Retina (tissue), 1 donor: ENCODE measurements at regions not wholly inside any gene's neighbourhood (a gene's known extent, or its start where the extent isn't known, plus 50 kb on each side); places are given as distances from the start of the nearest gene placed in this dataset.
A peak's percentile ranks its signal among the peaks of the same experiment; 100 is the strongest.

Source experiments
- DNase-seq: peaks from one replicate; pipeline ENCODE4 v3.0.0-alpha.2; 2016

DNA sequence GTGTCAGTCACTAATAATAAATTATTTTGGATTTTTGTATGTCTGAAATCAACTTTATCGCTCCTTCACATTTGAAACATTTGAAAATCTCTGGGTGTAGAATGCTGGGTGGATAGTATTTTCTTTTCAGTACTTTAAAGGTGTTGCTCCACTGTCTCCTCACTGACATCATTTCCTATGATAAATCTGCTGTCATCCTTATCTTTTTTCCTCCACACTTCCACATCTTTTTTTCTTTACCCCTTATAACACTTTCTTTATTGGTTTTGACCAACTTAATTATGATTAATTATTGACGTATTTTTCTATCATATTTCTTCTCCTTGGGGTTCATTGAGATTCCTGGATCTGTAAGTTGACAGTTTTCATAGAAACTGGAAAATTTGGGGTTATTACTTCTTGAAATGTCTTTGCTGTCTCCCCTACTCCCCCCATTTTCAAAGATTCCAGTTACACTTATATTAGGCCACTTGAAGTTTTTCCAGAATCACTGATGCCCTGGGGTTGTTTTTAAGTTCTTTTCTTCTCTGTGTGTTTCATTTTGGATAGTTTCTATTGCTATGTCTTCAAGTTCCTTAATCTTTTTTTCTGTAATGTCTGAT is 177.5 kb upstream of the DIO3 start:
- no peak for DNase-seq

DNA sequence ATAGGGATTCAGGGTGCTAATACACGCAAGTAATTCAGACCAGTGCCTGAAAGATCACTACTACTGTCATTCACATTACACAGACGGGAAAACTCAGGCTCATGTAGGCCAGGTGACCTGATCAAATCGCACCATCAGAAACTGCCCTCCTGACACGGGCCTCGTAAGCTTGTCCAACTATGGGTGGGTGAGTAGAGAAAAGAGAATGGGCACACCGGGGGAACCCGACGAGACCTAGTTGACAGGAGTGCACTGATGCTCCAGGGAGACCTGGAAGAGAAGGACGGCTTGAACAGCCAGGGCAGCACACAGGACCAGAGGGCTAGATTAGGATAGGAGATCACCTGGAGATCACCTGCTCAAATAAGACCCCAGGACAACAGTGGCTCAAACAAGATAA is 166.9 kb upstream of the DIO3 start:
- DNase-seq, result no peak

DNA sequence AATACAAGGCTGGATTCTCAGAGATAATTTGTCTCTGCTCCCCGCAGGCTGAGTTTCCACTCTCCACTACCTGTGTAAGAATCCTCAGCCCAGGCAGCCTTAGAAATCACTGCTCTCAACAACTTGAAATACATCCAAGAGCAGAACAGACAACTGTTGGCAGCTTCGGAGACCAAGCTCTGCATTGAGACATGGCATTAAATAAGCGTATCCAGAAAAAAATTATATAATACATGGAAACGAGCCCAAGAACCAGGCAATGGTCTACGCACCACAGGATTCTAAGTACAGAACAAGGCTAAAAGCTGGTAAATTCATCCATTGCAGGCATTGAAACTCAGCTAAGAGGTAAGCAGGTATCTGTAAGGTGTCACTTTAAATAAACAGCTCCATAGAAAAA is 165.5 kb upstream of the DIO3 start:
- no peak for DNase-seq

GRCh38 chr14:101397206-101397605 is 164.1 kb upstream of the DIO3 start:
- no peak for DNase-seq

GRCh38 chr14:101398011-101398410 is 163.3 kb upstream of the DIO3 start:
- no peak for DNase-seq

DNA sequence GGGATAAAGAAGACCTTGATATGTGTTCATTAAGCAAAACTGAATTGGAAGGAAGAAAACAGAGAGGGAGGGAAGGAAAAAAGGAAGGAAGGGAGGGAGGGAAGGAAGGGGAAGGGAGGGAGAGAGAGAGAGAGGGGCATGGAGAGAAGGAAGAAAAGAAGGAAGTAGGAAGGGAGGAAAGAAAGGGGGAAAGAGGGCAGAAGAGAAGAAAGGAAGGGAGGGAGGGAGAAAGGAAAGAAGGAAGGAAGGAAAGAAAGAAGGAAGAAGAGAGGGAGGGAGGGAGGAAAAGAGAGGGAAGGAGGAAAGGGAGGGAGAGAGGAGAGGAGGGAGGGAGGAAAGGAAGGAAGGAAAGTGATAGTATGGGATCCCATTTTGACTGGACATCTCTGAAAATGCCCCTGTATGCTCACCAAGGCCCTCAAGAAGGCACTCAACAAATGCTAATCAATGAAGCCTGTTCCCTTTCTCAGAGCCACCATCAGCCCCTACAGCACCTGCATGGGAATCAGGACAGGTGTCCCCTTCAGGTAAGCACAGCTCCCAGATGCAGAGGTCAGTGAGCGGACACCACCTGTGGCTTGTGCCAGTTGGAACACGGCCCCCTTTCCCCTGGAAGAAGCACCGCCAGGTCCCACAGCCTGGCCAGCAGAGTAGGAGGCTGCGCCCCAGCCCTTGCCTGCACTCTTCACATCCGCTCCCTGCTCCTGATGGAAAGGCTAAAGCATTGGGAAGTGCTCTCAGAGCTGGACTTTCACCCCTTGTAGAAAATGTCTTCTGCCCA is 161.4 kb upstream of the DIO3 start:
- no peak for DNase-seq

DNA sequence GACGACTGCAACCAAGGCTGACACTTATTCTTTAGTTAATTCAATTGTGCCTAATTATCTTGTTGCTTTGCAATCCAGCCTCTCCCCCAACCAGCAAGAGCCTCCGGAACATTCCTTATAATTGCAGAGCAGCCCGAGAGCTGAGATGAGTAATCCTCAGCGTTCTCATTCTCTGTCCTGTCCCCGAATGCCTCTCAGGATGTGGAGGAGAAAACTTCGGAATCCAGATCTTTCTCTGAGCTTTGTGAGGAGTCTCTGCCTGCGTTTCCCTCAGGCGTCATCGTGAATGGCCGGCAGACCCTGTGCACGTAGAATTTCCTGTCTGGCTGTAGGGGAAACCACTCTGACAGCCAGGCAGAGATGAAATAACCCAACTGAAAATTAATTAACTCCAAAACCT is 160.5 kb upstream of the DIO3 start:
- peak; percentile 41 for DNase-seq

GRCh38 chr14:101402936-101403660 is 158.2 kb upstream of the DIO3 start:
- no peak for DNase-seq

DNA sequence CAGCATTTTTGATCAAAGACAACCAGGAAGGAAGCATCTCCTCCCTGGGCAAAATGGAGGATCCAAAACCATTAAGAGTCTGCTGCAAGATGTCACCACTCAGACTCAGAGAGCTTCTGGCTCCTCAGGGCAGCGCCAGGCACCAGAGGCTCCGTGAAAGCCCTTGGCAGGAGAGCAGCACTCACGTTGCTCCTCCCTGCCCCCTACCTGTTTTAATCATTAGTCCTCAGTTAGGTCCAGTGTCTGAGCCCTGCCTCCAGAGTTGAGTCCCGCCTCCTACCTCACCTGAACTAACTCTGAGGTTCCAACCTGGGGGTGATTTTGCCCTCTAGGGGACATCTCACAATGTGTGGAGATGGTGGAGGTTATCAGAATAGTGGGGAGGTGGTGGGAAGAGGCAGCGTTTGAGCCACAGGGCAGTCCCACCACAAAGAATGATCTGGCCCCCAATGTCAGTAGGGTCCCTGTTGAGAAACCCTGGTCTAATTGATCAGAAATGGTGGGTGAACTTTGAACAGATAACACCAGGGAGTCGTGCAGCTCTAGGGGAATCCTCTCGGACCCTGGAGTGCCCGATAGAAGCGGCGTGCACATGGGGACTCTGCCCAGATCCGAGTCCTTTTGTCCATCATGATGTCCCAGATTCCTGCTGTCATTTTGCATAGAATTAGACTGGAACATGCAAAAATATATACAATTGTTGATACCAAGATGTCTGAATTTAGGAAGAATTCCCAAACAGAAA is 156.7 kb upstream of the DIO3 start:
- DNase-seq, result no peak

GRCh38 chr14:101405171-101405883 is 156.0 kb upstream of the DIO3 start:
- no peak for DNase-seq

- no peak for DNase-seq
Observed at GRCh38 chr14:101406921-101407320, 154.4 kb upstream of the DIO3 start.

GRCh38 chr14:101407328-101407727 is 154.0 kb upstream of the DIO3 start:
- no peak for DNase-seq

DNA sequence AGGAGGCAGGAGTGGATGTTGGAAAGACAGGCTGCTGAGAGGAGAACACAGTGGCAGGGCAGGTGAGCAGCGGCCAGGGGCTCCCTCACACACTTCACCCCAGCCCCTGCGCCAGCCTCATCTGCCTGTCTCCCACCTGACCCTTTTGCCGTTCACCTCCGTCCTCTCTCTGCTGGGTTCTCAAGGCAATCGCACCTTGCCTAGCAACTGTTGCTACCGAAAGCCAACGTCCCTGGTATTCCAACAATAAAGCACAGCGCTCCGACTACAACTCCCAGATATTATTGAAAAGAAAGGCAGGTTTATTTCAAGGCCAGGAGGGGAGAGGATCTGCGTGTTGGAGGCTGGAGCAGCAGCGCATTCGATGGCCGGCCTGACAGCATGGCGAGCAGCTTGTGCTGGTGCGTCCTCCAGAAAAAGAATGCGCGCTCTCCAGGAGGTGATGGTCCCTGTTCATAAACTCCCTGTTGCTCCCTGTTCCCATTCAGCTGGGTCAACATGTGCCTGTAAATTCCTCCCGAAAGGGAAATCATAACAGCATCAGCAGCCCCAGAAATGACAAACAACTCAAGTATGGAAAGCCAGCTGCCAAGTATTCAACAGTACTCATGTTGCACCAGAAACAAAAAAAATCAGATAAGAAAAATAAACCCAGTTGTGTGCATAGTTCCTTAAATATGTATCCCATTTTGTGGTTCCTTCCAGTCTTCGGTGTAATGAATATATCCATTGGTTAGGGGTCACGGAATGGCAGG is 153.0 kb upstream of the DIO3 start:
- DNase-seq, result no peak

- DNase-seq, result no peak
Observed at GRCh38 chr14:101409006-101409543, 152.2 kb upstream of the DIO3 start.

GRCh38 chr14:101410126-101410525 is 151.2 kb upstream of the DIO3 start:
- DNase-seq, result peak; percentile 37

DNA sequence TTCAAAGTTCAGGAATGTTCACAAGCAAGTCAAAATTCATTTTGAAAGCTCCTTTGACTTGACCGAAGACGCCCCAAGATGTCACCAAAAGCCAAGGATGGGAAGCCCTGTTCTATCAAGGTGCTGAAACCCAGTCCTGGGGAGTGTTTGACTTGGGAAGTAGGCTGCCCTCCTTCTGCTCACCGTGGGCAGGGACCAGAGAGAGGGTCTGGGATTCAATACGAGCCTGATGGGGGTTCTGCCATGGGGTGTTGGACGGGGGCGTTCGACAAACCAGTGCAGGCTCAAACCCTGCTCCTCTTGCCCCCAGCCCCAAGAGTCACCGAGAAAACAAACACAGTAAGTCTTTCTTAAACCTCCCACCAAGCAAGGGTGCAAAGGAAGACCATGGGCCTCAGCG is 150.1 kb upstream of the DIO3 start:
- no peak for DNase-seq

DNA sequence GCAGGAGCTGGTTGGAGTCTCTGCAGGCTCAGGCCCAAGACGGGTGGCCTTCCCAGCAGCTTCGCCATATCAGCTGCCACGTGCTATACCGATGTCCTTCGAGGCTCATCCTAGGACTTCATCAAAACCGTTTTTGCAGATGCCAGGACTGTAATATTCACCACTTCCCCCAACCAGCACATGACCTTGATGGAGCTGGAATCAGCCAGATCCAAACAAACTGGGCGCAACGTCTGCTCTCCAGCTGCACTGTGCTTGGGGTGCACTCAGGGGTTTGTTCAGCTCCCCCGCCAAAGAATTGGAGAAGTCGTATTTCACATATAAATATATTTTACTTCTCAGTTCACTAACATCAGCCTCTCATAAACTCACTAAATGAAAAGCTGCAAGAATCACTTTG is 149.5 kb upstream of the DIO3 start:
- no peak for DNase-seq

DNA sequence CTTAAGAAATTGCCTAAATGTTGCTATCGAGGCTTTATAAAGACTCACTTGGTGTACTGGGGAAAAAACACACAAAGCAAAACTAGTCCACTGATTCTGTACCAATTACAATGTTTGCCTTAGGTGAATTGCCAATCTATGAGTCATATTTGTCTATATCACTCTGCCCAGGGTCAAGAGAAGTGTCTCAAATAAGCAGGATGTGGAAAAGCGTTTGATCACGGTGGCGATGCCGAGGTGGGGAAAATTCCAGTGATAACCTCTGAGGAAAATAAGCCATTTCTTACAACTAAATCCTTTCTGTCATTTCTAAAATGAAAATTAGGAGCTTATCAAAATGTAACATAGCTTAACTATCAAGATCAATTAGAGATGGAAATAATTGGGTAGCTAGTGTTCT is 148.6 kb upstream of the DIO3 start:
- DNase-seq, result no peak

GRCh38 chr14:101417434-101417833 is 143.9 kb upstream of the DIO3 start:
- no peak for DNase-seq

DNA sequence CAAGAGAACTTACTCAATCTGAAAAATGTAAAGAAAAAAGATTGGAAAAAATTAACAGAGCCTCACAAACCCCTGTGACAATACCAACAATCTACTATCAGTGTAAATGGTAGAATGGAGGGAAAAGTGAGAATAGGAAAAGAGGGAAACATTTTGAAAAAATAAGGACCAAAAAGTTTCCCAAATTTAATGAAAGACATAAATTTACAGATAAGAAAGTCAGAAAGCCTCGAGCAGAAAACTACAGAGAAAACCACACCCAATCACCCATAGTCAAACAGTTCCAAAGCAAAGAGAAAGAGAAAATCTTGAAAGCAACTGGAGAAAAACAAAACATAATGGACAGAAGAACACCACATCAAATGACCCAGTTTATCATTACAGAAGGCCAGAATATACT is 142.7 kb upstream of the DIO3 start:
- no peak for DNase-seq

DNA sequence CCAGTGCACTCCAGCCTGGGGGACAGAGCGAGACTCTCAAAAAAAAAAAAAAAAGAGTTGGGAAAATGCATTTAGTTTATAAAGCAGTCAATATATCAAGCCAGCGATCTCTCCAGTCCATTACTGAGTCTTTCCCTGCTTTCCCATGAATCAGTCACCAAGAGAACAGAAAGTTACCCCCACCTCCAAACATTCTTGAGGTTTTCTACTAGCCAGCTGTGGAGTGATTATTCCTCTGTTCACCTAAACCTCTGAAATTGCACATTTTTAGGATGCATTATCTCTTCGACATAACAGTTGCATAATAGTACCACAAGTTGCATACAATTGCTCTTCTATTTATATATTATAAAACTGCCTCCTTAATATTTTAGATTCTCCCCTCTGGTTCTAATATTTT is 134.8 kb upstream of the DIO3 start:
- no peak for DNase-seq

- DNase-seq, result no peak
Observed at GRCh38 chr14:101428409-101428808, 132.9 kb upstream of the DIO3 start.
